HEK293T (cell line): ENCODE measurements at regions not wholly inside any gene's neighbourhood (a gene's known extent, or its start where the extent isn't known, plus 50 kb on each side); places are given as distances from the start of the nearest gene placed in this dataset.

ENCODE experiments used
- FOXM1 ChIP-seq: fragments of 450-650 bp; IDR thresholded peaks from 2 replicates; pipeline ENCODE4 v1.6.1; 2017; ENCODE audit warnings: mild to moderate bottlenecking, borderline replicate concordance
- SUZ12 ChIP-seq: fragments of 450-650 bp; IDR thresholded peaks from 2 replicates; pipeline ENCODE4 v1.6.1; 2016; ENCODE audit warnings: mild to moderate bottlenecking
- TF ChIP-seq, protein P1 (sequence below): fragments of 450-650 bp; IDR thresholded peaks from 2 replicates; pipeline ENCODE4 v1.6.1; 2016

DNA sequence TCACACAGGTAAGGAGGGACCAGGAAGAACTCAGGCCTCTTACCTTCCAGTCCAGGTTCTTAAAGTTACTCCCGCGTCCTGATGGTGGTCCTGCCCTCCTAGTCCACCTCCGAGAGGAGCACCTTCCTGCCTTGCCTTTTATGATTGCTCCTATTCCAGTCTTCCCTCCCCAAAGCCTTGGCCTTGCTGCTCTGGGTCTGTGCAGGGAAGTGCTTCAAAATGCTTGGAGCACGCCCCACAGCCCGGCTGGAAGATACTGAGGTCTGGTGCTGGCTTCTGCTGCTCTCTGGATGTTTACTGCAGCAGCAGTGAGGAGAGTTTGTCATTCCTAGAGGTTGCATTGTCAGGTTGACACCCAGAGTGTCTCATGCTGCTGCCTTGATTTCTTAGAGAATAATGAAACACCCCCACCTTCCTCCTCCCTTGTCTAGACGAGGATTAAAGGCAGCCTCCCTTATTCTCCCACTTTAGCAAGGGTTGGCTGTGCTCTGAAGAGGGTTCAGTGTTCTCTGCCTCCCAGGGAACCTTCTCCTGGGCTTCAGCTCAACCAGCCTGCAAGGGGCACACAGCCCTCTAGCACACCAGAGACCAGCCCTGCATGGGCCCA lies 142.2 kb upstream of the CACNA1E start:
- TF ChIP-seq FOXM1 (no peak), SUZ12 (no peak)
- TF ChIP-seq, protein P1, sequence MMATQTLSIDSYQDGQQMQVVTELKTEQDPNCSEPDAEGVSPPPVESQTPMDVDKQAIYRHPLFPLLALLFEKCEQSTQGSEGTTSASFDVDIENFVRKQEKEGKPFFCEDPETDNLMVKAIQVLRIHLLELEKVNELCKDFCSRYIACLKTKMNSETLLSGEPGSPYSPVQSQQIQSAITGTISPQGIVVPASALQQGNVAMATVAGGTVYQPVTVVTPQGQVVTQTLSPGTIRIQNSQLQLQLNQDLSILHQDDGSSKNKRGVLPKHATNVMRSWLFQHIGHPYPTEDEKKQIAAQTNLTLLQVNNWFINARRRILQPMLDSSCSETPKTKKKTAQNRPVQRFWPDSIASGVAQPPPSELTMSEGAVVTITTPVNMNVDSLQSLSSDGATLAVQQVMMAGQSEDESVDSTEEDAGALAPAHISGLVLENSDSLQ, result no peak
